NCI-H187 (cell line): ENCODE measurements at regions not wholly inside any gene's neighbourhood (a gene's known extent, or its start where the extent isn't known, plus 50 kb on each side); places are given as distances from the start of the nearest gene placed in this dataset.
"Not testable (repeated sequence)": the region's sequence is repeated elsewhere in the genome, so short reads cannot be mapped to it uniquely, and the experiment has no call there.

Experiments used
- DNase-seq, 2 experiments: peaks; one replicate each; lab custom pipeline; 2025; lab: John Stamatoyannopoulos, UW

- no peak for DNase-seq
Measured at GRCh38 chr20:6311841-6312655, 189.2 kb upstream of the FERMT1 start.

- no peak for DNase-seq
Measured at GRCh38 chr20:6311097-6311496, 188.3 kb upstream of the FERMT1 start.

GRCh38 chr20:6305536-6305935 is 182.7 kb upstream of the FERMT1 start:
- no peak for DNase-seq

DNA sequence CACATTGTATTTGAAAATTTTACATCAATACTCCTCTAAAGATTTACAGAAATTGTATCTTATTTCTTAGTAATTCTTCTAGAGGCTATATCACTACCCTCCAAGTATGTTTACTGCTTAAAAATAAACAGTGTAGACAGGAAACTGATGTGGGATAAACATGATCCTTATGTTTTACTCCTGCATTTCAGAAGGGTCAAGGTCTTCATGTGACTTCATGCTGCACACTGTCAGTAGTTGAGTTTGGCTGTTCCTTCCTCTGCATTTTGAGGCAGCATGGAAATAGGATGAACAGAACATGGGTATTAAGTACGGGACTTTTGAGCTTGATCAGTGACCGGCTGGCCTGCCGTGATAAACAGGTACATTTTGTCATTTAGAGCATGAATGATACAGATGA is 179.2 kb upstream of the FERMT1 start:
- no peak for DNase-seq

GRCh38 chr20:6299456-6299855 is 176.6 kb upstream of the FERMT1 start:
- DNase-seq = no peak

GRCh38 chr20:6298049-6298448 is 175.2 kb upstream of the FERMT1 start:
- no peak for DNase-seq

DNA sequence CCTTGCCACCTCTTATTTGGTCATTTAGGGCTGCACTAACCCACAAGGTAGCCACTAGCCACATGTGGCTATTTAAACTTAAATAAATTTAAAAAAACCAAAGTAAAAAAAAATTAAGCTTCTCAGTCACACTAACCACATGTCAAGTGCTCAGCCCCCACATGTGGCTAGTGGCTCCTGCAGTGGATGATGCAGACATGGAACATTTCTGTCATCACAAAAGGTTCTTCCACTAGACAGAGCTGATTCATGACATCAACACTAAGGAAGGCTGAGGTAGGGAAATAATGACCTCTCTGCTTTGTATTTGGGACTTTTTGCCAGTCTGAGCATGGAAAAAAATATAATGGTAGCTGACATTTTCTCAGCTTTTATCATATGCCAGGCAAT is 173.0 kb upstream of the FERMT1 start:
- DNase-seq = no peak

GRCh38 chr20:6295127-6295866 is 172.5 kb upstream of the FERMT1 start:
- DNase-seq = no peak

- DNase-seq = no peak
Measured at GRCh38 chr20:6287471-6287870, 164.6 kb upstream of the FERMT1 start.

- no peak for DNase-seq
Measured at GRCh38 chr20:6282642-6283041, 159.8 kb upstream of the FERMT1 start.

- DNase-seq = no peak
Measured at GRCh38 chr20:6277661-6278240, 154.9 kb upstream of the FERMT1 start.

- not testable (repeated sequence) for DNase-seq
Measured at GRCh38 chr20:6270404-6270803, 147.6 kb upstream of the FERMT1 start.

DNA sequence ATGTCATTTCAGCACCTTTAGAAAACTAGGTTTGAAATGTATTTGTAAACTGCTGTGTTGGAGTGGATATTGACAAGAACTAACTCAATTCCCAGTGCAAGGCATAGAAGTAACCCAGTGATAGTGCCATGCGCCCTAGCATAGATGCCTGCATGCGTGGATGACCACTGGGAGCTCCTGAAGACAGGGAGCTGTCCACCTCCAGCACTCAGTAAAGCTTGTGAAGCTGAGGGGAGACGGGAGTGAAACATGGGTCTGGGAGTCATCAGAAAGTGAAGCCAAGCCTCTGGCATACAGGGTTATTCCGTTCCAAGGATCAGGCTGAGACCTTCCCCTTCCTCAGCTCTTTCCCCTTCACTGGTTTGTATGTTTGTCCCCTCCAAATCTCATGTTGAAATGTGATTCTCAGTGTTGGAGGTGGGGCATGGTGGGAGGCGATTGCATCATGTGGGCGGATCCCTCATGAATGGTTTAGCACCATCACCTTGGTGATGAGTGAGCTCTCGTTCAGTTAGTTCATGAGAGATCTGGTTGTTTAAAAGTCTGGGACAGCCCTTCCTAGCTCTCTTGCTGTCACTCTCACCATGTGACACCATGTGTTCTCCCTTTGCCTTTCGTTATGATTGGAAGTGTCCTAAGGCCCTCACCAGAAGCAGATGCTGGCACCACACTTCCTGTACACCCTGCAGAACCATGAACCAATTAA is 146.5 kb upstream of the FERMT1 start:
- DNase-seq = no peak

- no peak for DNase-seq
Measured at GRCh38 chr20:6265204-6265904, 142.5 kb upstream of the FERMT1 start.

DNA sequence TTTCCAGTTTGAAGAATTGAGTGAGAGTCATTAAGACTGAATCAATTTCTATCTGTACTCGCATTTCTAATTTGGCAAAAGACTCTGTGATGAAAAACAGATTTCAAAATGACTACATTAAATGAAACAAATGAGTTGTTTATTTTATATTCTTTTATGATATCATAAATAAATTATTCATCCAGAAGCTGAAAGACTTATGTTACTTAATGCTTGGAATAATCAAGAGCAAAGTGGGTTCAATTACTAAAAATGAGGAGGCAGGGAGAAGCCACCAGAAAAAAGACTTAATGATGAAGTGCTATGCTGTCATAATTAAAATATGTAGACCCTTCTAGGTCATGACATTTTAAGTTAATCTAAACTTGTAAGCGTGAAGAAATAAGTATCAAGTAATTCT is 130.6 kb upstream of the FERMT1 start:
- no peak for DNase-seq

DNA sequence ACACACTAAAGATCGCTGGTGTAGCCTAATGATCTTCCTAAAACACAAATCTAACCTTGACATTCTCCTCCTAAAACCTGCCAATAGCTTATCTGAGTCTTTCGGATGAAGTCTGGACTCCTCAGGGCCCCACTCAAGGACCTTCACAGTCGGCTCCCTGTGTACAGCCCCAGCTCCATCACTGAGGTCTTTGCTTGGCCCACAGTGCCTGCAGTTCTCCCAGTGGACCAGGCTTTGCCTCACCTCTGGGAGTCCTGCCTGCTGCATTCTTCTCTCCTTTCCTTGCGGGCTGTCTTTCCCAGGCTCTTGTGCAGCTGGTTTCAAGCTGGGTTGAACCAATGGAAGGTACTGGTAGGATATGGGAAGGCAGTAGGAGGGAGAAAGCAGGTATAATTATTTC is 122.6 kb upstream of the FERMT1 start:
- DNase-seq = no peak

- DNase-seq = no peak
Measured at GRCh38 chr20:6241591-6241990, 118.8 kb upstream of the FERMT1 start.

DNA sequence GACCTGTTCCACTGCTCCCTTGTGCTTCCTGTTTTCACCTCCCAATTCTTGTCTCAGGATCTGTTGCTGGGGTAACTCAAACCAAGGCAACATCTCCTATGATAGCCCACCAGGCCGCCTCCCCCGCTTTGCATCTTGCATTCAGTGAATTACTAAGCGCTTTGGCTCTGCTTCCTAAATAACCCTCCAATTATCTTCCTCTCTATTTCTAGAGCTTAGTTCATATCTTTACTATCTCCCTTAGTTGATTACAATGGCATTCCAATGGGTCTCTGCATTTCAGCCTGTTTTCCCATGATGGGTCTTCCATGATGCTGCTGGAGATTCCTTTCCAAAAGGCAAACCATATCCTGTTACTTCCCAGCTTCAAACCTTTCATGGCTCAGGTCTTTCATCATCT is 117.2 kb upstream of the FERMT1 start:
- no peak for DNase-seq

DNA sequence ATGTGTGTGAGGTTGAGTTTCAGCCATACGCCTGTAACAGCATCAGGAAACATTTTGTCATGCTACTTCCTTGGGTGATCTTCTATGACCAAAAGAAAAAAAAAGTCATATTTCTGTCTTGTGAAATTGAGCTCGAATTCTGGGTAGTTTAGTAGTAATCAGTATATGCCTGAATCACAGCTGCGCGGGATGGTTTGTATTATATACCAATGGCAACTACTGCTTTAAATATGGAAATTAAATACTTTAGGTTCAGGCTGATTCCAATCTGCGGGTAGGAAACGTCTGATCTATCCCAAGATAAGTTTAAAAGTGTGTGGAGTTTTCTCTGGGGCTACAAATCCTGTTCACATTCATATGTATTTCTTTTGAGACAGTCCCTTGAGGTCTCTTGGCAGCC is 115.6 kb upstream of the FERMT1 start:
- DNase-seq = no peak

DNA sequence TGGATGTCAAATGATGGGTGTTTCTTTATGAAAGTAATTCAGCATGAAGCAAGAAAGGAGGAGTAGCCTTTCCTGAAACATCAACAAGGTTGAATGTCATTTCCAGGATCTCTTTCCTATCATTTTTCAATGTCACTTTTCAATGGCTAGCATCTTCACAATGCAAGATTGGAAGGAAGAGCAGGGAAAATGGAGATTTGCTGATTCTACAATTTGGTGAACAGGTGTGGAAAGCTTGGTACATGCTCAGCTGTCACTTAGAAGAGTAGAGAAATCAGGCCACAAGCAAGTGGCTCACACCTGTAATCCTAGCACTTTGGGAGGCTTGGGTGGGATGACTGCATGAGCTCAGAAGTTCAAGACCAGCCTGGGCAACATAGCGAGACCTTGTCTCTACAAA is 112.7 kb upstream of the FERMT1 start:
- DNase-seq = no peak

- DNase-seq = no peak
Measured at GRCh38 chr20:6232436-6232835, 109.6 kb upstream of the FERMT1 start.

GRCh38 chr20:6231556-6231955 is 108.7 kb upstream of the FERMT1 start:
- DNase-seq = no peak
